Endothelial cell (in vitro differentiated cells): ENCODE measurements at regions not wholly inside any gene's neighbourhood (a gene's known extent, or its start where the extent isn't known, plus 50 kb on each side); places are given as distances from the start of the nearest gene placed in this dataset.

ENCODE experiments used
- DNase-seq: peaks from one replicate; pipeline ENCODE4 v3.0.0; 2021; ENCODE audit warnings: low spot score
- H3K27ac Mint-ChIP-seq: one replicate; pipeline ENCODE4 v1.8.0; 2021; ENCODE audit warnings: mixed read lengths, inconsistent platforms; ENCODE audit not compliant: unreplicated experiment
- H3K27me3 Mint-ChIP-seq: one replicate; pipeline ENCODE4 v1.8.0; 2021; ENCODE audit warnings: mild to moderate bottlenecking, moderate library complexity, mixed read lengths, inconsistent platforms; ENCODE audit not compliant: unreplicated experiment
- H3K36me3 Mint-ChIP-seq: one replicate; pipeline ENCODE4 v1.8.0; 2021; ENCODE audit warnings: mild to moderate bottlenecking, low read depth, mixed read lengths, inconsistent platforms; ENCODE audit not compliant: unreplicated experiment
- H3K4me1 Mint-ChIP-seq: one replicate; pipeline ENCODE4 v1.8.0; 2021; ENCODE audit warnings: mild to moderate bottlenecking, mixed read lengths, inconsistent platforms; ENCODE audit not compliant: unreplicated experiment
- H3K4me3 Mint-ChIP-seq: one replicate; pipeline ENCODE4 v1.8.0; 2021; ENCODE audit warnings: mild to moderate bottlenecking, mixed read lengths, inconsistent platforms; ENCODE audit not compliant: unreplicated experiment
- H3K9me3 Mint-ChIP-seq: one replicate; pipeline ENCODE4 v1.8.0; 2021; ENCODE audit warnings: mixed read lengths, inconsistent platforms; ENCODE audit not compliant: unreplicated experiment
- CTCF ChIP-seq: fragments of 200-600 bp; sonication (generic); IDR thresholded peaks from one replicate; pipeline ENCODE4 v1.5.0; 2021; ENCODE audit warnings: antibody characterized with exemption; ENCODE audit not compliant: unreplicated experiment

- peaks cover 13% of the 10 kb centered on the region for H3K4me1 Mint-ChIP-seq
- DNase-seq = no peak
- no peaks in the 10 kb centered on the region for H3K36me3 Mint-ChIP-seq
- no peaks in the 10 kb centered on the region for H3K9me3 Mint-ChIP-seq
- no peak overlapping the region for H3K4me3 Mint-ChIP-seq
- H3K27me3 Mint-ChIP-seq = no peaks in the 10 kb centered on the region
- no peak overlapping the region for H3K27ac Mint-ChIP-seq
- TF ChIP-seq CTCF = no peak
Measured at GRCh38 chr6:113121571-113121970, 735.6 kb upstream of the MARCKS start.

- peaks cover 13% of the 10 kb centered on the region for H3K4me1 Mint-ChIP-seq
- H3K27ac Mint-ChIP-seq = peak overlapping the region; percentile 19
- TF ChIP-seq CTCF = no peak
- no peak overlapping the region for H3K4me3 Mint-ChIP-seq
- H3K9me3 Mint-ChIP-seq = no peaks in the 10 kb centered on the region
- H3K36me3 Mint-ChIP-seq = no peaks in the 10 kb centered on the region
- peak; percentile 5 for DNase-seq
- H3K27me3 Mint-ChIP-seq = no peaks in the 10 kb centered on the region
Measured at GRCh38 chr6:113122060-113122459, 735.1 kb upstream of the MARCKS start.

- no peaks in the 10 kb centered on the region for H3K36me3 Mint-ChIP-seq
Measured at GRCh38 chr6:113125626-113126025, 731.5 kb upstream of the MARCKS start.

GRCh38 chr6:113127786-113128419 is 729.2 kb upstream of the MARCKS start:
- Mint-ChIP-seq H3K4me3 (no peak overlapping the region), H3K27ac (no peak overlapping the region), H3K9me3 (no peaks in the 10 kb centered on the region), H3K27me3 (no peaks in the 10 kb centered on the region), H3K4me1 (peaks cover 6% of the 10 kb centered on the region), H3K36me3 (no peaks in the 10 kb centered on the region)
- no peak for DNase-seq
- no peak for TF ChIP-seq CTCF

More at GRCh38 chr6:113125626-113126025, 731.5 kb upstream of the MARCKS start:
- DNase-seq = no peak
- Mint-ChIP-seq H3K4me1 (peaks cover 13% of the 10 kb centered on the region), H3K9me3 (no peaks in the 10 kb centered on the region), H3K4me3 (no peak overlapping the region), H3K27ac (no peak overlapping the region), H3K27me3 (no peaks in the 10 kb centered on the region)
- no peak for TF ChIP-seq CTCF

GRCh38 chr6:113128661-113129060 is 728.5 kb upstream of the MARCKS start:
- Mint-ChIP-seq H3K4me1 (peaks cover 6% of the 10 kb centered on the region), H3K27ac (no peak overlapping the region), H3K27me3 (no peaks in the 10 kb centered on the region), H3K9me3 (no peaks in the 10 kb centered on the region), H3K4me3 (no peak overlapping the region), H3K36me3 (no peaks in the 10 kb centered on the region)
- no peak for TF ChIP-seq CTCF
- DNase-seq = no peak
